H1 (cell line): ENCODE measurements at regions not wholly inside any gene's neighbourhood (a gene's known extent, or its start where the extent isn't known, plus 50 kb on each side); places are given as distances from the start of the nearest gene placed in this dataset.

ENCODE experiments used
- CHD7 ChIP-seq: fragments of 300-600 bp; sonication (generic); IDR thresholded peaks from 2 replicates; pipeline ENCODE4 v1.7.1; 2012; ENCODE audit warnings: low read length, moderate library complexity, mild to moderate bottlenecking, inconsistent platforms; ENCODE audit not compliant: insufficient replicate concordance
- CREB1 ChIP-seq: IDR thresholded peaks from 2 replicates; pipeline ENCODE4 v1.6.1; 2012; ENCODE audit warnings: inconsistent platforms
- CTCF ChIP-seq, 3 experiments: IDR thresholded peaks; 1 replicate in 2 of 3; 2 replicates in 1 of 3; pipeline versions ENCODE4 v1.5.1 to v1.6.1; 2011; ENCODE audit warnings: low read length in 3 of 3, mild to moderate bottlenecking in 3 of 3, inconsistent platforms in 2 of 3, low read depth in 1 of 3, moderate library complexity in 1 of 3; ENCODE audit not compliant: insufficient read depth in 1 of 3; ENCODE audit errors: control extremely low read depth in 1 of 3
- EZH2 ChIP-seq: fragments of 200-600 bp; sonication (generic); IDR thresholded peaks from 2 replicates; pipeline ENCODE4 v1.7.1; 2012; ENCODE audit warnings: low read depth, mild to moderate bottlenecking, moderate library complexity, low read length, inconsistent platforms; ENCODE audit not compliant: severe bottlenecking
- POLR2A ChIP-seq, 2 experiments: IDR thresholded peaks; 1 replicate in 1 of 2; 2 replicates in 1 of 2; pipeline ENCODE4 v1.6.1; 2011; ENCODE audit warnings: low read depth in 2 of 2, low read length in 2 of 2, mild to moderate bottlenecking in 2 of 2; ENCODE audit errors: control extremely low read depth in 1 of 2
- POLR2AphosphoS5 ChIP-seq: IDR thresholded peaks from 2 replicates; pipeline ENCODE4 v1.6.1; 2011; ENCODE audit warnings: low read depth, low read length
- RFX5 ChIP-seq: IDR thresholded peaks from 2 replicates; pipeline ENCODE4 v1.6.1; 2011; ENCODE audit warnings: low read depth, low read length, improper control_type of control experiment, borderline replicate concordance
- SIN3A ChIP-seq, 2 experiments: IDR thresholded peaks in 1 of 2; conservative IDR thresholded peaks in 1 of 2; 2 replicates each; pipeline ENCODE4 v1.6.1; 2011 to 2012; ENCODE audit warnings: low read length in 2 of 2, improper control_type of control experiment in 1 of 2, low read depth in 1 of 2, mild to moderate bottlenecking in 1 of 2
- SP2 ChIP-seq: IDR thresholded peaks from 2 replicates; pipeline ENCODE4 v1.6.1; 2012; ENCODE audit warnings: mild to moderate bottlenecking, low read length, inconsistent platforms
- TAF1 ChIP-seq: IDR thresholded peaks from 2 replicates; pipeline ENCODE4 v1.6.1; 2011; ENCODE audit warnings: mild to moderate bottlenecking, low read depth, low read length

GRCh38 chr1:37130221-37130948 lies 96.1 kb upstream of the GRIK3 start:
- TF ChIP-seq CHD7 (no peak), CREB1 (no peak), POLR2AphosphoS5 (no peak), RFX5 (no peak), POLR2A (IDR thresholded peaks at IDR 0.05; ENCODE audit: control extremely low read depth in 1 of 2, low read depth in 2 of 2, low read length in 2 of 2) (no peak), EZH2 (no peak), SIN3A (conservative IDR thresholded peaks at IDR 0.05 in 1 of 2, IDR thresholded peaks at IDR 0.05 in 1 of 2; ENCODE audit: low read depth in 1 of 2, low read length in 2 of 2) (no peak), TAF1 (no peak), CTCF (IDR thresholded peaks at IDR 0.05; ENCODE audit: control extremely low read depth in 1 of 3, insufficient read depth in 1 of 3, low read depth in 1 of 3, low read length in 3 of 3) (peak in 1 of 3 experiments; percentile 8; a peak in 1 of 4 replicates), SP2 (no peak)
